ENCODE measurements at regions not wholly inside any gene's neighbourhood (a gene's known extent, or its start where the extent isn't known, plus 50 kb on each side); places are given as distances from the start of the nearest gene placed in this dataset.
"Not testable (repeated sequence)": the region's sequence is repeated elsewhere in the genome, so short reads cannot be mapped to it uniquely, and the experiment has no call there.

- no peak for TF ChIP-seq MAX (IDR thresholded peaks at IDR 0.05; ENCODE audit: low read depth, low read length)
- TF ChIP-seq CTCF (IDR thresholded peaks at IDR 0.05; ENCODE audit: low read depth, low read length) = peak; percentile 7
- DNase-seq (ENCODE audit: low read depth) = peak; percentile 12
- no peak overlapping the region for H3K4me3 ChIP-seq (ENCODE audit: low read depth, low read length)
These were observed 56.5 kb downstream of the OR2J2 start for GRCh38 chr6:29227235-29227634.

- no peak for DNase-seq (ENCODE audit: low read depth)
- TF ChIP-seq MYC (IDR thresholded peaks at IDR 0.05; ENCODE audit: low read depth, low read length) = no peak
- TF ChIP-seq CTCF (IDR thresholded peaks at IDR 0.05; ENCODE audit: low read depth, low read length) = no peak
- no peak for TF ChIP-seq MAX (IDR thresholded peaks at IDR 0.05; ENCODE audit: low read depth, low read length)
- no peak for TF ChIP-seq POLR2A (IDR thresholded peaks at IDR 0.05; ENCODE audit: extremely low read depth, insufficient read length)
- H3K4me3 ChIP-seq (ENCODE audit: low read depth, low read length) = no peak overlapping the region
These were observed 60.0 kb downstream of the OR2J2 start for GRCh38 chr6:29230666-29231065.

GRCh38 chr6:29232725-29233124, 62.0 kb downstream of the OR2J2 start:
- no peak for TF ChIP-seq POLR2A (IDR thresholded peaks at IDR 0.05; ENCODE audit: extremely low read depth, insufficient read length)
- TF ChIP-seq MYC (IDR thresholded peaks at IDR 0.05; ENCODE audit: low read depth, low read length) = no peak
- no peak for TF ChIP-seq MAX (IDR thresholded peaks at IDR 0.05; ENCODE audit: low read depth, low read length)
- no peak for TF ChIP-seq CTCF (IDR thresholded peaks at IDR 0.05; ENCODE audit: low read depth, low read length)
- no peak for DNase-seq (ENCODE audit: low read depth)
- H3K4me3 ChIP-seq (ENCODE audit: low read depth, low read length) = no peak overlapping the region

- TF ChIP-seq POLR2A (IDR thresholded peaks at IDR 0.05; ENCODE audit: extremely low read depth, insufficient read length) (no peak), MAX (IDR thresholded peaks at IDR 0.05; ENCODE audit: low read depth, low read length) (no peak), CTCF (IDR thresholded peaks at IDR 0.05; ENCODE audit: low read depth, low read length) (no peak), MYC (IDR thresholded peaks at IDR 0.05; ENCODE audit: low read depth, low read length) (no peak)
- DNase-seq (ENCODE audit: low read depth) = no peak
- H3K4me3 ChIP-seq (ENCODE audit: low read depth, low read length) = no peak overlapping the region
These were observed 65.4 kb downstream of the OR2J2 start for GRCh38 chr6:29236060-29236459.

GRCh38 chr6:29236634-29237033, 64.9 kb upstream of the OR14J1 start:
- H3K4me3 ChIP-seq (ENCODE audit: low read depth, low read length) = no peak overlapping the region
- TF ChIP-seq POLR2A (IDR thresholded peaks at IDR 0.05; ENCODE audit: extremely low read depth, insufficient read length) (no peak), CTCF (IDR thresholded peaks at IDR 0.05; ENCODE audit: low read depth, low read length) (no peak), MAX (IDR thresholded peaks at IDR 0.05; ENCODE audit: low read depth, low read length) (no peak)
- DNase-seq (ENCODE audit: low read depth) = no peak

GRCh38 chr6:29243044-29243443, 58.5 kb upstream of the OR14J1 start:
- not testable (repeated sequence) for DNase-seq (ENCODE audit: low read depth)

More at GRCh38 chr6:29243044-29243443, 58.5 kb upstream of the OR14J1 start:
- H3K4me3 ChIP-seq (ENCODE audit: low read depth, low read length) = not testable (repeated sequence)

Data from NB4 (cell line).